ENCODE measurements at regions not wholly inside any gene's neighbourhood (a gene's known extent, or its start where the extent isn't known, plus 50 kb on each side); places are given as distances from the start of the nearest gene placed in this dataset.

- TF ChIP-seq, protein P1, sequence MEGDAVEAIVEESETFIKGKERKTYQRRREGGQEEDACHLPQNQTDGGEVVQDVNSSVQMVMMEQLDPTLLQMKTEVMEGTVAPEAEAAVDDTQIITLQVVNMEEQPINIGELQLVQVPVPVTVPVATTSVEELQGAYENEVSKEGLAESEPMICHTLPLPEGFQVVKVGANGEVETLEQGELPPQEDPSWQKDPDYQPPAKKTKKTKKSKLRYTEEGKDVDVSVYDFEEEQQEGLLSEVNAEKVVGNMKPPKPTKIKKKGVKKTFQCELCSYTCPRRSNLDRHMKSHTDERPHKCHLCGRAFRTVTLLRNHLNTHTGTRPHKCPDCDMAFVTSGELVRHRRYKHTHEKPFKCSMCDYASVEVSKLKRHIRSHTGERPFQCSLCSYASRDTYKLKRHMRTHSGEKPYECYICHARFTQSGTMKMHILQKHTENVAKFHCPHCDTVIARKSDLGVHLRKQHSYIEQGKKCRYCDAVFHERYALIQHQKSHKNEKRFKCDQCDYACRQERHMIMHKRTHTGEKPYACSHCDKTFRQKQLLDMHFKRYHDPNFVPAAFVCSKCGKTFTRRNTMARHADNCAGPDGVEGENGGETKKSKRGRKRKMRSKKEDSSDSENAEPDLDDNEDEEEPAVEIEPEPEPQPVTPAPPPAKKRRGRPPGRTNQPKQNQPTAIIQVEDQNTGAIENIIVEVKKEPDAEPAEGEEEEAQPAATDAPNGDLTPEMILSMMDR (IDR thresholded peaks at IDR 0.05; ENCODE audit: control extremely low read depth in 1 of 3, insufficient read depth in 1 of 3, low read depth in 1 of 3, low read length in 3 of 3), result no peak
- TF ChIP-seq POLR2AphosphoS5 (IDR thresholded peaks at IDR 0.05; ENCODE audit: low read depth, low read length), result no peak
- no peak for TF ChIP-seq CHD2 (IDR thresholded peaks at IDR 0.05; ENCODE audit: low read length)
- TF ChIP-seq EGR1 (IDR thresholded peaks at IDR 0.05; ENCODE audit: borderline replicate concordance, low read depth, low read length), result no peak
- TF ChIP-seq JUND (IDR thresholded peaks at IDR 0.05; ENCODE audit: low read length), result no peak
- TF ChIP-seq POLR2A (IDR thresholded peaks at IDR 0.05; ENCODE audit: control extremely low read depth in 1 of 2, low read depth in 2 of 2, low read length in 2 of 2), result no peak
- TF ChIP-seq RNF2 (IDR thresholded peaks at IDR 0.05; ENCODE audit: borderline replicate concordance, low read depth, low read length, missing control alignments, poor library complexity, severe bottlenecking), result peak; percentile 72
- no peak for TF ChIP-seq SAP30 (IDR thresholded peaks at IDR 0.05; ENCODE audit: insufficient read depth, insufficient replicate concordance, low read length)
- TF ChIP-seq HDAC6 (IDR thresholded peaks at IDR 0.05; ENCODE audit: low read depth, low read length), result no peak
- TF ChIP-seq RXRA (IDR thresholded peaks at IDR 0.05; ENCODE audit: insufficient read depth, low read depth, low read length), result no peak
- no peak for TF ChIP-seq SP4 (IDR thresholded peaks at IDR 0.05; ENCODE audit: low read length)
- no peak for TF ChIP-seq JUN (IDR thresholded peaks at IDR 0.05; ENCODE audit: low read depth, low read length)
- TF ChIP-seq SIN3A (conservative IDR thresholded peaks at IDR 0.05 in 1 of 2, IDR thresholded peaks at IDR 0.05 in 1 of 2; ENCODE audit: low read depth in 1 of 2, low read length in 2 of 2), result 0 out of 4 replicates have a peak, but pooled peaks of 1 of the 2 experiments have one; percentile 25
- peak; percentile 88 for TF ChIP-seq KDM4A (IDR thresholded peaks at IDR 0.05; ENCODE audit: low read depth, low read length, severe bottlenecking)
- TF ChIP-seq CREB1 (IDR thresholded peaks at IDR 0.05), result no peak
Observed at GRCh38 chr12:62190689-62191490, 69.3 kb upstream of the USP15 start (continued).
